HL-60 (cell line): ENCODE measurements at regions not wholly inside any gene's neighbourhood (a gene's known extent, or its start where the extent isn't known, plus 50 kb on each side); places are given as distances from the start of the nearest gene placed in this dataset.

Experiments
- CTCF ChIP-seq: IDR thresholded peaks from one replicate; pipeline ENCODE4 v1.5.1; 2011; ENCODE audit warnings: low read length, control low read depth, inconsistent platforms; ENCODE audit not compliant: insufficient read depth
- POLR2AphosphoS5 ChIP-seq: IDR thresholded peaks from 2 replicates; pipeline ENCODE4 v1.6.1; 2012; ENCODE audit warnings: low read depth
- REST ChIP-seq: IDR thresholded peaks from 2 replicates; pipeline ENCODE4 v1.6.1; 2012; ENCODE audit warnings: low read depth; ENCODE audit not compliant: insufficient replicate concordance
- SPI1 ChIP-seq: IDR thresholded peaks from 2 replicates; pipeline ENCODE4 v1.6.1; 2012; ENCODE audit warnings: low read depth, mild to moderate bottlenecking, borderline replicate concordance

DNA sequence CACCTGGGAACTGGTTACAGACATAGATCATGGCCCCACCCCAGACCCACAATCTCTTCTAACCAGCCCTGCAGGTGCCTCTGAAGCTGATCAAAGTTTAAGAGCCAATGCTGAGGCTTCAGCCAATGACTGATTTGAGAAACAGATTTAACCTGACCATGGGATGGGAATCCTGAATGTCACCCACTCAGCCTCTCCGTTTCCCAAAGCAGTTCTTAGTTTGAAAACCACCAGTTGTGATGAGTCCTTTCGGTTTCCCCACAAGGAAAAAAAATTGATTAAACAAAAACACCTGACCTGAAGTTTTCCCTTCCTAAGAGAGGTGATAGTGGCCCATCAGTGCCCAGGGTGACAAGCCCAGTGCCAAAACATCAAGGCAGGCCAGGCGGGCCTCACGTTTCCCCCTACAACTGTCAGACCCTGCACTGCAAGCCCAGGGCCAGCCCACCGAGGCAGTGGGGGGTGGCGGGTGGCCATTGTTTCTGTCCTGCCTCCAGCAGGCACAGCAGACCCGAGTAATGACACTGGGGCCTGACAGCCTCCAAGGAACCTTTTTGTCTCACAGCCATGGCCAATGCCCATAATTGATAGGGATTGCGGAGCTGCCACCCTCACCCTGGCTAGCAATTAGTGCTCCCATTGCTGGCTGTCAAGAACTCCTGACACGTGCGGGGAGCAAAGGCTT, 75.4 kb upstream of the ZMIZ1 start:
- no peak for TF ChIP-seq POLR2AphosphoS5
- TF ChIP-seq REST: no peak
- TF ChIP-seq CTCF: no peak
- no peak for TF ChIP-seq SPI1
